KOPT-K1 (cell line): ENCODE measurements at regions not wholly inside any gene's neighbourhood (a gene's known extent, or its start where the extent isn't known, plus 50 kb on each side); places are given as distances from the start of the nearest gene placed in this dataset.

Source experiments
- H3K27ac ChIP-seq: fragments of 200-600 bp; sonication (generic); 2 replicates; pipeline ENCODE4 v1.5.1; 2016; ENCODE audit warnings: antibody characterized with exemption, mild to moderate bottlenecking, low read depth, low read length; ENCODE audit not compliant: poor library complexity, severe bottlenecking
- H3K36me3 ChIP-seq: fragments of 200-600 bp; sonication (generic); 2 replicates; pipeline ENCODE4 v1.5.1; 2017; ENCODE audit warnings: antibody characterized with exemption, mild to moderate bottlenecking, low read length, moderate library complexity; ENCODE audit not compliant: insufficient read depth
- H3K9me3 ChIP-seq: fragments of 200-600 bp; sonication (generic); 2 replicates; pipeline ENCODE4 v1.5.1; 2017; ENCODE audit warnings: antibody characterized with exemption, low read length, mild to moderate bottlenecking; ENCODE audit not compliant: insufficient read depth, poor library complexity, severe bottlenecking

GRCh38 chr13:74084375-74084935, 49.7 kb downstream of the KLF12 start:
- Histone ChIP-seq H3K27ac (no peak overlapping the region), H3K9me3 (no peaks in the 10 kb centered on the region), H3K36me3 (no peaks in the 10 kb centered on the region)

- Histone ChIP-seq H3K27ac (no peak overlapping the region), H3K9me3 (no peaks in the 10 kb centered on the region), H3K36me3 (no peaks in the 10 kb centered on the region)
These were observed 51.5 kb downstream of the KLF12 start for GRCh38 chr13:74082741-74083160.

GRCh38 chr13:74080762-74081161, 53.4 kb downstream of the KLF12 start:
- H3K36me3 ChIP-seq: no peaks in the 10 kb centered on the region
- no peaks in the 10 kb centered on the region for H3K9me3 ChIP-seq
- H3K27ac ChIP-seq: no peak overlapping the region

- H3K36me3 ChIP-seq: no peaks in the 10 kb centered on the region
- no peaks in the 10 kb centered on the region for H3K9me3 ChIP-seq
- peak overlapping the region; percentile 24 for H3K27ac ChIP-seq
These were observed 56.4 kb downstream of the KLF12 start for GRCh38 chr13:74077792-74078191.

- no peaks in the 10 kb centered on the region for H3K36me3 ChIP-seq
- H3K9me3 ChIP-seq: no peaks in the 10 kb centered on the region
- peak overlapping the region; percentile 24 for H3K27ac ChIP-seq
These were observed 56.8 kb downstream of the KLF12 start for GRCh38 chr13:74077375-74077774.

- Histone ChIP-seq H3K9me3 (no peaks in the 10 kb centered on the region), H3K36me3 (no peaks in the 10 kb centered on the region), H3K27ac (peak overlapping the region; percentile 62)
These were observed 59.5 kb downstream of the KLF12 start for GRCh38 chr13:74074723-74075122.

GRCh38 chr13:74073274-74073673, 60.9 kb downstream of the KLF12 start:
- Histone ChIP-seq H3K9me3 (no peaks in the 10 kb centered on the region), H3K27ac (peak overlapping the region; percentile 62), H3K36me3 (no peaks in the 10 kb centered on the region)

GRCh38 chr13:74070513-74070912, 63.7 kb downstream of the KLF12 start:
- Histone ChIP-seq H3K36me3 (no peaks in the 10 kb centered on the region), H3K27ac (peak overlapping the region; percentile 95), H3K9me3 (no peaks in the 10 kb centered on the region)

GRCh38 chr13:74070065-74070464, 64.1 kb downstream of the KLF12 start:
- no peaks in the 10 kb centered on the region for H3K9me3 ChIP-seq
- H3K27ac ChIP-seq: peak overlapping the region; percentile 95
- H3K36me3 ChIP-seq: no peaks in the 10 kb centered on the region

- no peaks in the 10 kb centered on the region for H3K36me3 ChIP-seq
- H3K9me3 ChIP-seq: no peaks in the 10 kb centered on the region
- peak overlapping the region; percentile 95 for H3K27ac ChIP-seq
These were observed 65.7 kb downstream of the KLF12 start for GRCh38 chr13:74068471-74068870.

- Histone ChIP-seq H3K27ac (peak overlapping the region; percentile 95), H3K36me3 (no peaks in the 10 kb centered on the region), H3K9me3 (no peaks in the 10 kb centered on the region)
These were observed 66.4 kb downstream of the KLF12 start for GRCh38 chr13:74067818-74068217.

- Histone ChIP-seq H3K9me3 (no peaks in the 10 kb centered on the region), H3K27ac (peak overlapping the region; percentile 95), H3K36me3 (no peaks in the 10 kb centered on the region)
These were observed 67.3 kb downstream of the KLF12 start for GRCh38 chr13:74066937-74067336.

- peaks cover 6% of the 10 kb centered on the region for H3K9me3 ChIP-seq
- no peaks in the 10 kb centered on the region for H3K36me3 ChIP-seq
- H3K27ac ChIP-seq: peak overlapping the region; percentile 88
These were observed 69.3 kb downstream of the KLF12 start for GRCh38 chr13:74064805-74065312.

GRCh38 chr13:74063533-74064100, 70.6 kb downstream of the KLF12 start:
- peak overlapping the region; percentile 88 for H3K27ac ChIP-seq
- peaks cover 8% of the 10 kb centered on the region for H3K9me3 ChIP-seq
- H3K36me3 ChIP-seq: no peaks in the 10 kb centered on the region

GRCh38 chr13:74062933-74063332, 71.3 kb downstream of the KLF12 start:
- Histone ChIP-seq H3K9me3 (peaks cover 8% of the 10 kb centered on the region), H3K27ac (peak overlapping the region; percentile 88), H3K36me3 (no peaks in the 10 kb centered on the region)
